ENCODE measurements at regions not wholly inside any gene's neighbourhood (a gene's known extent, or its start where the extent isn't known, plus 50 kb on each side); places are given as distances from the start of the nearest gene placed in this dataset.

DNA sequence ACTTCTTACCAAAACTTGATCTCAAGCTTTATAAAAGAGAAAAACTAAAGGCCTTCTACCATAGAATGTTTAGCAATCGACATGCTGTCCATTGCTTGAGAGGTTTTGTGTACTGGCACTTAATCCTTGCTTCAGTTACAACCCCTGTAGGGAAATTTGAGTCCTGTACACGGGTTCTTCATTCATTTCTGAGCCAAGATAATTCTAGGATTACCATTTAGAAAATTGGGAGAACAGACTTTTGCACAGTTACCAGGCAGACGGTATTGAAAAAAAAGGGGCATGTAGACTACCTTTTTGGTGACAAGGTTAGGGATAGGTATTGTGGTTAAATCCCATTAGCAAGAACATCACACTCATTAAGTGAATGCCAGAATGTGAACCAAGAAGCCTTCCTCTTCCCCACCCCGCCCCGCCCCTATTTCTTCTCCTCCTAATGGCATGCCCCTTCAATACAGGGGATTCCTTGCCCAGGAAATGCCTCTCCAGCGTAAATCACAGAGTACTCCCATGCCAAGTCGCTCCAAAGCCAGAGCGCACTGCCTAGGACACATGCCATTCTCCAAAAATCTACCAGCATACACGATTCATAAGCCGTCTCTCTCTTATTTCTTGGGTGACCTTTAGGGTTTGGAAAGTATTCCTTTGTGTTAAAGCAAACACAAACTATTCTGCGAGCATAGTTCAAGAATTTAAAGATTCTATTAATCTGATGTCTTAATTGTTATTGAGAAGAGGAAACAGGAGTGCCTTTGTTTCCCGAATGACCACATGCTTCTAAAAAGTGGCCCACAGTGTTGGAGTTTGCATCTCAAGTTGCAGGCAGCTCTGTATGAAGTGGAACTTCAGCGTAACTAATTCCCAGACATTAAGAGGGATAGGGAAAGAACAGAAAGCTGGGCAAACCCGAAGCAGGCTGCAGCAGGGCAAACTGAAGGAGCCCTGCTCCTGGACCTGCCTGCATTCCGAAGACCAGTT lies 164.0 kb upstream of the NR2F2 start:
- no peak for TF ChIP-seq SUZ12 (IDR thresholded peaks at IDR 0.05; ENCODE audit: extremely low read depth, insufficient read depth, insufficient read length)
- TF ChIP-seq YY1 (IDR thresholded peaks at IDR 0.05; ENCODE audit: insufficient read depth, insufficient read length), result no peak
- TF ChIP-seq ZNF274 (IDR thresholded peaks at IDR 0.05; ENCODE audit: low read depth, low read length), result no peak
